ENCODE measurements at regions not wholly inside any gene's neighbourhood (a gene's known extent, or its start where the extent isn't known, plus 50 kb on each side); places are given as distances from the start of the nearest gene placed in this dataset.

- Histone ChIP-seq H4K20me1 (ENCODE audit: insufficient read depth, low read length) (no peaks in the 10 kb centered on the region), H3K4me3 (ENCODE audit: low read length) (no peak overlapping the region), H3K36me3 (replicated peaks; ENCODE audit: low read depth, low read length) (no peaks in the 10 kb centered on the region), H3K4me2 (ENCODE audit: low read length) (no peak overlapping the region), H3K79me2 (ENCODE audit: low read length) (no peaks in the 10 kb centered on the region), H2AFZ (ENCODE audit: low read depth, low read length) (no peak overlapping the region), H3K9me3 (ENCODE audit: insufficient read depth, low read length) (no peaks in the 10 kb centered on the region), H3K9ac (ENCODE audit: low read length) (no peak overlapping the region), H3K4me1 (ENCODE audit: low read length) (no peaks in the 10 kb centered on the region), H3K27me3 (ENCODE audit: low read depth, low read length) (peaks cover 3% of the 10 kb centered on the region; the same call in 1 of the 2 replicates), H3K27ac (ENCODE audit: low read length) (no peak overlapping the region)
- TF ChIP-seq EZH2phosphoT487 (IDR thresholded peaks at IDR 0.05; ENCODE audit: low read depth) (no peak), CTCF (IDR thresholded peaks at IDR 0.05; ENCODE audit: low read depth, low read length) (no peak)
Observed at GRCh38 chr6:1247056-1247455, 64.8 kb upstream of the FOXQ1 start.

- TF ChIP-seq CTCF (IDR thresholded peaks at IDR 0.05; ENCODE audit: low read depth, low read length) (no peak), EZH2phosphoT487 (IDR thresholded peaks at IDR 0.05; ENCODE audit: low read depth) (no peak)
Observed at GRCh38 chr6:1244941-1245340, 67.0 kb upstream of the FOXQ1 start.

GRCh38 chr6:1244278-1244677 is 67.6 kb upstream of the FOXQ1 start:
- no peaks in the 10 kb centered on the region for H3K79me2 ChIP-seq (ENCODE audit: low read length)
- H4K20me1 ChIP-seq (ENCODE audit: insufficient read depth, low read length): no peaks in the 10 kb centered on the region
- no peaks in the 10 kb centered on the region for H3K4me1 ChIP-seq (ENCODE audit: low read length)
- H3K27me3 ChIP-seq (ENCODE audit: low read depth, low read length): no peaks in the 10 kb centered on the region; the same call in 1 of the 2 replicates
- no peaks in the 10 kb centered on the region for H3K36me3 ChIP-seq (replicated peaks; ENCODE audit: low read depth, low read length)
- H3K9me3 ChIP-seq (ENCODE audit: insufficient read depth, low read length): no peaks in the 10 kb centered on the region
- no peak overlapping the region for H2AFZ ChIP-seq (ENCODE audit: low read depth, low read length)
- TF ChIP-seq CTCF (IDR thresholded peaks at IDR 0.05; ENCODE audit: low read depth, low read length) (no peak), EZH2phosphoT487 (IDR thresholded peaks at IDR 0.05; ENCODE audit: low read depth) (no peak)
- no peak overlapping the region for H3K27ac ChIP-seq (ENCODE audit: low read length)
- no peak overlapping the region for H3K9ac ChIP-seq (ENCODE audit: low read length)
- H3K4me3 ChIP-seq (ENCODE audit: low read length): no peak overlapping the region
- H3K4me2 ChIP-seq (ENCODE audit: low read length): no peak overlapping the region

More at GRCh38 chr6:1244941-1245340, 67.0 kb upstream of the FOXQ1 start:
- Histone ChIP-seq H2AFZ (ENCODE audit: low read depth, low read length) (no peak overlapping the region), H3K9me3 (ENCODE audit: insufficient read depth, low read length) (no peaks in the 10 kb centered on the region), H3K36me3 (replicated peaks; ENCODE audit: low read depth, low read length) (no peaks in the 10 kb centered on the region), H4K20me1 (ENCODE audit: insufficient read depth, low read length) (no peaks in the 10 kb centered on the region), H3K27me3 (ENCODE audit: low read depth, low read length) (no peaks in the 10 kb centered on the region; the same call in 1 of the 2 replicates), H3K4me2 (ENCODE audit: low read length) (no peak overlapping the region), H3K4me3 (ENCODE audit: low read length) (no peak overlapping the region), H3K79me2 (ENCODE audit: low read length) (no peaks in the 10 kb centered on the region), H3K4me1 (ENCODE audit: low read length) (no peaks in the 10 kb centered on the region), H3K9ac (ENCODE audit: low read length) (no peak overlapping the region), H3K27ac (ENCODE audit: low read length) (no peak overlapping the region)

- no peak overlapping the region for H3K9ac ChIP-seq (ENCODE audit: low read length)
- TF ChIP-seq CTCF (IDR thresholded peaks at IDR 0.05; ENCODE audit: low read depth, low read length) (no peak), EZH2phosphoT487 (IDR thresholded peaks at IDR 0.05; ENCODE audit: low read depth) (no peak)
Observed at GRCh38 chr6:1242446-1242845, 69.5 kb upstream of the FOXQ1 start.

More at GRCh38 chr6:1242446-1242845, 69.5 kb upstream of the FOXQ1 start:
- Histone ChIP-seq H3K27me3 (ENCODE audit: low read depth, low read length) (no peaks in the 10 kb centered on the region; the same call in 1 of the 2 replicates), H3K4me2 (ENCODE audit: low read length) (no peak overlapping the region), H3K36me3 (replicated peaks; ENCODE audit: low read depth, low read length) (no peaks in the 10 kb centered on the region), H3K9me3 (ENCODE audit: insufficient read depth, low read length) (no peaks in the 10 kb centered on the region), H3K4me1 (ENCODE audit: low read length) (no peaks in the 10 kb centered on the region), H3K79me2 (ENCODE audit: low read length) (no peaks in the 10 kb centered on the region), H2AFZ (ENCODE audit: low read depth, low read length) (no peak overlapping the region), H3K4me3 (ENCODE audit: low read length) (no peak overlapping the region), H4K20me1 (ENCODE audit: insufficient read depth, low read length) (no peaks in the 10 kb centered on the region), H3K27ac (ENCODE audit: low read length) (no peak overlapping the region)
